GM21447 (cell line): ENCODE measurements at regions not wholly inside any gene's neighbourhood (a gene's known extent, or its start where the extent isn't known, plus 50 kb on each side); places are given as distances from the start of the nearest gene placed in this dataset.
"Not testable (repeated sequence)": the region's sequence is repeated elsewhere in the genome, so short reads cannot be mapped to it uniquely, and the experiment has no call there.

ENCODE experiments used
- ATAC-seq: cut with Tn5 transposase; IDR thresholded peaks from one replicate; pipeline ENCODE4 v1.9.1; 2021; ENCODE audit not compliant: unreplicated experiment

GRCh38 chr5:109283086-109283485 is 126.7 kb downstream of the PJA2 start:
- ATAC-seq, result not testable (repeated sequence)

- ATAC-seq, result no peak
Observed at GRCh38 chr5:109281136-109281690, 128.6 kb downstream of the PJA2 start.

GRCh38 chr5:109278141-109278540 is 131.6 kb downstream of the PJA2 start:
- ATAC-seq, result no peak

- ATAC-seq, result no peak
Observed at GRCh38 chr5:109275919-109276318, 133.9 kb downstream of the PJA2 start.

GRCh38 chr5:109273594-109273993 is 136.2 kb downstream of the PJA2 start:
- no peak for ATAC-seq

GRCh38 chr5:109267283-109267682 is 142.5 kb downstream of the PJA2 start:
- ATAC-seq, result no peak

- ATAC-seq, result no peak
Observed at GRCh38 chr5:109258755-109259154, 151.0 kb downstream of the PJA2 start.

- no peak for ATAC-seq
Observed at GRCh38 chr5:109256486-109256885, 153.3 kb downstream of the PJA2 start.

GRCh38 chr5:109254511-109254910 is 155.3 kb downstream of the PJA2 start:
- ATAC-seq, result no peak

- no peak for ATAC-seq
Observed at GRCh38 chr5:109253262-109253661, 156.5 kb downstream of the PJA2 start.

- ATAC-seq, result no peak
Observed at GRCh38 chr5:109252731-109253130, 157.0 kb downstream of the PJA2 start.

- ATAC-seq, result no peak
Observed at GRCh38 chr5:109250533-109251329, 159.0 kb downstream of the PJA2 start.

GRCh38 chr5:109250080-109250479 is 159.7 kb downstream of the PJA2 start:
- no peak for ATAC-seq

GRCh38 chr5:109249126-109249525 is 160.6 kb downstream of the PJA2 start:
- no peak for ATAC-seq

GRCh38 chr5:109247986-109248385 is 161.8 kb downstream of the PJA2 start:
- peak; percentile 94 for ATAC-seq

GRCh38 chr5:109246841-109247592 is 162.8 kb downstream of the PJA2 start:
- no peak for ATAC-seq
